Pancreas (tissue), 10 donors: ENCODE measurements at regions not wholly inside any gene's neighbourhood (a gene's known extent, or its start where the extent isn't known, plus 50 kb on each side); places are given as distances from the start of the nearest gene placed in this dataset.

ENCODE experiments used
- ATAC-seq, 4 donors: fragments of 200-7000 bp; cut with Tn5 transposase; one replicate each; pipeline versions ENCODE4 v1.8.0 to v1.9.1; 2020; ENCODE audit warnings: mild to moderate bottlenecking in 4 of 4, moderate library complexity in 4 of 4
- DNase-seq, 6 donors: peaks; one replicate each; pipeline ENCODE4 v3.0.0-alpha.2; 2020
- FAIRE-seq: peaks from 2 replicates; lab custom pipeline; 2012; peaks lifted over from hg19 to GRCh38; lab: Jason Lieb, UNC
- H3K27ac ChIP-seq, 4 donors: fragments of 200-600 bp; sonication (generic); 1 replicate in 3 of 4; 2 replicates in 1 of 4; pipeline versions ENCODE4 v1.5.0 to v1.8.0; 2020
- H3K27me3 ChIP-seq, 4 donors: fragments of 200-600 bp; one replicate each; pipeline ENCODE4 v1.8.0; 2021
- H3K36me3 ChIP-seq, 3 donors: fragments of 200-600 bp; sonication (generic) in 1 of 3; one replicate each; pipeline versions ENCODE4 v1.5.0 to v1.8.0; 2020 to 2021
- H3K4me1 ChIP-seq, 3 donors: fragments of 200-600 bp; one replicate each; pipeline ENCODE4 v1.8.0; 2021
- H3K4me3 ChIP-seq, 4 donors: fragments of 200-600 bp; sonication (generic) in 2 of 4; one replicate each; pipeline versions ENCODE4 v1.5.0 to v1.8.0; 2020 to 2021
- H3K9me3 ChIP-seq, 4 donors: fragments of 200-600 bp; one replicate each; pipeline ENCODE4 v1.8.0; 2021
- CTCF ChIP-seq, 4 donors: fragments of 200-600 bp; sonication (generic) in 3 of 4; IDR thresholded peaks; one replicate each; pipeline versions ENCODE4 v1.5.0 to v1.8.0; 2021; ENCODE audit warnings: antibody characterized with exemption in 4 of 4
- WGBS, 2 donors: extraction: QIAGEN DNeasy Blood & Tissue Kit; methylation state at CpG; one replicate each; pipeline ENCODE4 v1.1.7; 2013; 5-methylcytosine and 5-hydroxymethylcytosine counted together
- intact Hi-C, 3 donors: fragments of 100-400 bp; cut with DNase I; formaldehyde crosslinking; loops; one replicate each; pipeline versions ENCODE4 v1.11.1 to v1.14.2; 2022
- donor health status: healthy with polysubstance abuse.
- donor health status: DM: no; HTN: no; CAD: no; lungs with moderate emphysema.
- donor health status: DM: no; HTN: no; CAD: no.
- donor health status: control.
- donor health status: control.
- donor health status: Bipolar disorder and iron deficiency.
- donor health status: DM: yes; HTN: yes; CAD: no.
- donor health status: DM: no; HTN: no; CAD: no.
- donor health status: DM: no; HTN: no; CAD: no.
- donor health status: DM: yes; HTN: yes; CAD: no.

- DNase-seq (no peak), FAIRE-seq (no peak), ATAC-seq (no peak)
- TF ChIP-seq CTCF (IDR thresholded peaks at IDR 0.05): no peak
- H3K27me3 ChIP-seq: no peaks in the 10 kb centered on the region
- H3K27ac ChIP-seq: no peak overlapping the region
- H3K4me1 ChIP-seq: no peaks in the 10 kb centered on the region
- intact Hi-C loops: no loop called here
- no peaks in the 10 kb centered on the region for H3K36me3 ChIP-seq
- H3K4me3 ChIP-seq: no peak overlapping the region
- no peaks in the 10 kb centered on the region for H3K9me3 ChIP-seq
- 66% methylated on average over 6 of the region's 6 CpGs for WGBS, 2 donors
Measured at GRCh38 chr9:786405-786804, 55.1 kb upstream of the DMRT1 start.

GRCh38 chr9:788777-789176, 52.7 kb upstream of the DMRT1 start:
- Histone ChIP-seq H3K4me3 (no peak overlapping the region), H3K27ac (no peak overlapping the region), H3K9me3 (no peaks in the 10 kb centered on the region), H3K36me3 (no peaks in the 10 kb centered on the region), H3K27me3 (no peaks in the 10 kb centered on the region), H3K4me1 (no peaks in the 10 kb centered on the region)
- ATAC-seq (no peak), DNase-seq (no peak), FAIRE-seq (no peak)
- intact Hi-C loops: no loop called here
- TF ChIP-seq CTCF (IDR thresholded peaks at IDR 0.05): no peak
- WGBS, 2 donors: 90 to 95% methylated on average over 6 of the region's 6 CpGs
